Prostate gland (tissue), 2 donors: ENCODE measurements at regions not wholly inside any gene's neighbourhood (a gene's known extent, or its start where the extent isn't known, plus 50 kb on each side); places are given as distances from the start of the nearest gene placed in this dataset.

Source experiments
- DNase-seq: peaks from one replicate; pipeline ENCODE4 v3.0.0-alpha.2; 2019; ENCODE audit warnings: low spot score
- H3K27ac ChIP-seq, 2 donors: fragments of 200-600 bp; sonication (generic); 2 replicates each; pipeline ENCODE4 v1.5.1; 2017 to 2019
- H3K27me3 ChIP-seq: fragments of 200-600 bp; sonication (generic); replicated peaks from 2 replicates; pipeline ENCODE4 v1.5.1; 2019; ENCODE audit not compliant: insufficient read depth
- H3K36me3 ChIP-seq, 2 donors: fragments of 200-600 bp; sonication (generic); 1 replicate in 1 of 2; 2 replicates in 1 of 2; pipeline versions ENCODE4 v1.5.1 to v1.8.1; 2017 to 2019
- H3K4me1 ChIP-seq: fragments of 200-600 bp; sonication (generic); replicated peaks from 2 replicates; pipeline ENCODE4 v1.5.1; 2019
- H3K4me3 ChIP-seq, 2 donors: fragments of 200-600 bp; sonication (generic); 2 replicates each; pipeline ENCODE4 v1.5.1; 2017 to 2019
- H3K9me3 ChIP-seq: fragments of 200-600 bp; sonication (generic); 2 replicates; pipeline ENCODE4 v1.5.1; 2017
- CTCF ChIP-seq, 4 experiments: fragments of 200-600 bp in 2 of 4; fragments of 450-650 bp in 2 of 4; sonication (generic) in 2 of 4; IDR thresholded peaks; 1 replicate in 3 of 4; 2 replicates in 1 of 4; pipeline ENCODE4 v1.5.1; 2016 to 2019; ENCODE audit warnings: antibody characterized with exemption in 4 of 4, mild to moderate bottlenecking in 2 of 4, moderate library complexity in 2 of 4
- POLR2A ChIP-seq: fragments of 450-650 bp; IDR thresholded peaks from one replicate; pipeline ENCODE4 v1.6.1; 2016; ENCODE audit warnings: antibody characterized with exemption, mild to moderate bottlenecking
- POLR2AphosphoS5 ChIP-seq: sonication (generic); formaldehyde crosslinking; IDR thresholded peaks from one replicate; pipeline ENCODE4 v1.6.1; 2017; ENCODE audit warnings: antibody characterized with exemption
- WGBS: methylation state at CpG from one replicate; pipeline ENCODE4 v1.1.5; 2018; 5-methylcytosine and 5-hydroxymethylcytosine counted together
- intact Hi-C: fragments of 100-400 bp; cut with DNase I; formaldehyde crosslinking; loops from one replicate; pipeline ENCODE4 v1.14.2; 2022

- no peak overlapping the region for H3K4me3 ChIP-seq
- no peak for DNase-seq
- intact Hi-C loops, result no loop called here
- TF ChIP-seq CTCF (IDR thresholded peaks at IDR 0.05) (no peak), POLR2AphosphoS5 (no peak), POLR2A (no peak)
- H3K9me3 ChIP-seq, result no peaks in the 10 kb centered on the region
- no peaks in the 10 kb centered on the region for H3K36me3 ChIP-seq
- no peaks in the 10 kb centered on the region for H3K27me3 ChIP-seq
- H3K27ac ChIP-seq, result no peak overlapping the region
- H3K4me1 ChIP-seq, result no peaks in the 10 kb centered on the region
- 93% methylated on average over 1 of the region's 1 CpG for WGBS
These were observed 778.1 kb downstream of the TLR4 start for GRCh38 chr9:118482306-118482705.

- intact Hi-C loops, result no loop called here
- Histone ChIP-seq H3K4me3 (no peak overlapping the region), H3K27ac (no peak overlapping the region), H3K36me3 (no peaks in the 10 kb centered on the region), H3K4me1 (no peaks in the 10 kb centered on the region), H3K27me3 (no peaks in the 10 kb centered on the region), H3K9me3 (no peaks in the 10 kb centered on the region)
- DNase-seq, result no peak
- WGBS, result 64% methylated on average over 2 of the region's 2 CpGs
- TF ChIP-seq CTCF (IDR thresholded peaks at IDR 0.05) (no peak), POLR2AphosphoS5 (no peak), POLR2A (no peak)
These were observed 779.5 kb downstream of the TLR4 start for GRCh38 chr9:118483677-118484076.

GRCh38 chr9:118503236-118503635 is 799.0 kb downstream of the TLR4 start:
- H3K4me3 ChIP-seq, result no peak overlapping the region
- WGBS, result 67% methylated on average over 1 of the region's 1 CpG
- no peaks in the 10 kb centered on the region for H3K9me3 ChIP-seq
- no peak for DNase-seq
- H3K4me1 ChIP-seq, result no peaks in the 10 kb centered on the region
- intact Hi-C loops, result no loop called here
- H3K27ac ChIP-seq, result no peak overlapping the region
- no peaks in the 10 kb centered on the region for H3K36me3 ChIP-seq
- H3K27me3 ChIP-seq, result peaks cover 2% of the 10 kb centered on the region
- no peak for TF ChIP-seq POLR2A
- no peak for TF ChIP-seq CTCF (IDR thresholded peaks at IDR 0.05)
- no peak for TF ChIP-seq POLR2AphosphoS5

GRCh38 chr9:118510711-118511110 is 806.5 kb downstream of the TLR4 start:
- H3K36me3 ChIP-seq, result no peaks in the 10 kb centered on the region
- no peaks in the 10 kb centered on the region for H3K4me1 ChIP-seq
- no peaks in the 10 kb centered on the region for H3K27me3 ChIP-seq
- H3K27ac ChIP-seq, result no peak overlapping the region
- DNase-seq, result no peak
- WGBS, result 94% methylated on average over 4 of the region's 4 CpGs
- no peaks in the 10 kb centered on the region for H3K9me3 ChIP-seq
- intact Hi-C loops, result no loop called here
- no peak overlapping the region for H3K4me3 ChIP-seq
- no peak for TF ChIP-seq CTCF (IDR thresholded peaks at IDR 0.05)
- TF ChIP-seq POLR2A, result no peak

GRCh38 chr9:118515947-118516346 is 811.7 kb downstream of the TLR4 start:
- Histone ChIP-seq H3K36me3 (no peaks in the 10 kb centered on the region), H3K4me3 (no peak overlapping the region), H3K4me1 (no peaks in the 10 kb centered on the region), H3K27me3 (no peaks in the 10 kb centered on the region), H3K27ac (no peak overlapping the region), H3K9me3 (no peaks in the 10 kb centered on the region)
- DNase-seq, result no peak
- intact Hi-C loops, result no loop called here
- TF ChIP-seq POLR2A (no peak), POLR2AphosphoS5 (no peak), CTCF (IDR thresholded peaks at IDR 0.05) (no peak)
- WGBS, result 65% methylated on average over 5 of the region's 5 CpGs
